Dendritic cell treated with granulocyte-macrophage colony-stimulating factor and Interleukin-4, amounts not matched to agents 40 ng/mL and 50 ng/mL, for 4 days (primary cell): ENCODE measurements at regions not wholly inside any gene's neighbourhood (a gene's known extent, or its start where the extent isn't known, plus 50 kb on each side); places are given as distances from the start of the nearest gene placed in this dataset.

ENCODE experiments used
- H3K27ac Mint-ChIP-seq: one replicate; pipeline ENCODE4 v1.8.0; 2022; ENCODE audit warnings: mild to moderate bottlenecking, mixed read lengths
- H3K27me3 Mint-ChIP-seq: one replicate; pipeline ENCODE4 v1.8.0; 2022; ENCODE audit warnings: mild to moderate bottlenecking, mixed read lengths
- H3K36me3 Mint-ChIP-seq: one replicate; pipeline ENCODE4 v1.8.0; 2022; ENCODE audit warnings: low read depth, mixed read lengths
- H3K4me1 Mint-ChIP-seq: one replicate; pipeline ENCODE4 v1.8.0; 2022; ENCODE audit warnings: low read depth, mixed read lengths
- H3K4me3 Mint-ChIP-seq: one replicate; pipeline ENCODE4 v1.8.0; 2022; ENCODE audit warnings: mild to moderate bottlenecking, moderate library complexity, mixed read lengths
- H3K9me3 Mint-ChIP-seq: one replicate; pipeline ENCODE4 v1.8.0; 2022; ENCODE audit warnings: mixed read lengths
- intact Hi-C: fragments of 100-400 bp; cut with micrococcal nuclease; formaldehyde crosslinking; loops from one replicate; pipeline ENCODE4 v1.15.0; 2022

- Mint-ChIP-seq H3K4me3 (no peak overlapping the region), H3K9me3 (peaks cover 4% of the 10 kb centered on the region), H3K27me3 (no peaks in the 10 kb centered on the region), H3K4me1 (peaks cover 52% of the 10 kb centered on the region), H3K36me3 (no peaks in the 10 kb centered on the region), H3K27ac (no peak overlapping the region)
- intact Hi-C loops, result loop anchor here (10.0 kb wide), 1 partner anchor 242 kb away; no protein-coding TSS in a partner anchor
These were observed 346.8 kb upstream of the KLF3 start for GRCh38 chr4:38317041-38317674.

- Mint-ChIP-seq H3K36me3 (no peaks in the 10 kb centered on the region), H3K9me3 (no peaks in the 10 kb centered on the region), H3K27ac (peak overlapping the region; percentile 88), H3K4me3 (peak overlapping the region; percentile 55), H3K27me3 (no peaks in the 10 kb centered on the region), H3K4me1 (peaks cover 63% of the 10 kb centered on the region)
- intact Hi-C loops, result loop anchor here (2.0 to 10.0 kb wide), 2 partner anchors 140 to 244 kb away; no protein-coding TSS in a partner anchor
These were observed 345.1 kb upstream of the KLF3 start for GRCh38 chr4:38318737-38319455.

GRCh38 chr4:38319456-38320342, 344.3 kb upstream of the KLF3 start:
- Mint-ChIP-seq H3K4me1 (peaks cover 59% of the 10 kb centered on the region), H3K36me3 (no peaks in the 10 kb centered on the region), H3K27me3 (no peaks in the 10 kb centered on the region), H3K9me3 (no peaks in the 10 kb centered on the region), H3K27ac (peak overlapping the region; percentile 88), H3K4me3 (peak overlapping the region; percentile 55)
- intact Hi-C loops, result loop anchor here (2.0 to 10.0 kb wide), 4 partner anchors 141 to 355 kb away; no protein-coding TSS in a partner anchor

GRCh38 chr4:38320343-38320695, 343.7 kb upstream of the KLF3 start:
- intact Hi-C loops, result loop anchor here (2.0 to 5.0 kb wide), 2 partner anchors 202 to 354 kb away; no protein-coding TSS in a partner anchor
- Mint-ChIP-seq H3K27ac (peak overlapping the region; percentile 88), H3K36me3 (no peaks in the 10 kb centered on the region), H3K9me3 (no peaks in the 10 kb centered on the region), H3K27me3 (no peaks in the 10 kb centered on the region), H3K4me1 (peaks cover 56% of the 10 kb centered on the region), H3K4me3 (no peak overlapping the region)

GRCh38 chr4:38320833-38321232, 343.2 kb upstream of the KLF3 start:
- Mint-ChIP-seq H3K27me3 (no peaks in the 10 kb centered on the region), H3K4me3 (no peak overlapping the region), H3K9me3 (no peaks in the 10 kb centered on the region), H3K36me3 (no peaks in the 10 kb centered on the region), H3K27ac (no peak overlapping the region), H3K4me1 (peaks cover 56% of the 10 kb centered on the region)
- intact Hi-C loops, result loop anchor here (2.0 to 5.0 kb wide), 2 partner anchors 201 to 354 kb away; no protein-coding TSS in a partner anchor

GRCh38 chr4:38322714-38323113, 341.3 kb upstream of the KLF3 start:
- H3K36me3 Mint-ChIP-seq, result no peaks in the 10 kb centered on the region

GRCh38 chr4:38323141-38323641, 340.8 kb upstream of the KLF3 start:
- Mint-ChIP-seq H3K36me3 (no peaks in the 10 kb centered on the region), H3K9me3 (no peaks in the 10 kb centered on the region), H3K4me3 (no peak overlapping the region), H3K27me3 (no peaks in the 10 kb centered on the region), H3K4me1 (peaks cover 52% of the 10 kb centered on the region), H3K27ac (peak overlapping the region; percentile 25)
- intact Hi-C loops, result loop anchor here (5.0 kb wide), 1 partner anchor 199 kb away; no protein-coding TSS in a partner anchor

More at GRCh38 chr4:38322714-38323113, 341.3 kb upstream of the KLF3 start:
- H3K9me3 Mint-ChIP-seq, result no peaks in the 10 kb centered on the region
- intact Hi-C loops, result loop anchor here (5.0 kb wide), 1 partner anchor 200 kb away; no protein-coding TSS in a partner anchor
- no peaks in the 10 kb centered on the region for H3K27me3 Mint-ChIP-seq
- peak overlapping the region; percentile 4 for H3K27ac Mint-ChIP-seq
- peaks cover 54% of the 10 kb centered on the region for H3K4me1 Mint-ChIP-seq
- no peak overlapping the region for H3K4me3 Mint-ChIP-seq

GRCh38 chr4:38324861-38325628, 339.0 kb upstream of the KLF3 start:
- H3K36me3 Mint-ChIP-seq, result no peaks in the 10 kb centered on the region
- no peak overlapping the region for H3K4me3 Mint-ChIP-seq
- H3K9me3 Mint-ChIP-seq, result no peaks in the 10 kb centered on the region
- H3K27me3 Mint-ChIP-seq, result no peaks in the 10 kb centered on the region
- intact Hi-C loops, result loop anchor here (5.0 kb wide), 1 partner anchor 197 kb away; no protein-coding TSS in a partner anchor
- no peak overlapping the region for H3K27ac Mint-ChIP-seq
- peaks cover 50% of the 10 kb centered on the region for H3K4me1 Mint-ChIP-seq

GRCh38 chr4:38325629-38325913, 338.4 kb upstream of the KLF3 start:
- Mint-ChIP-seq H3K36me3 (no peaks in the 10 kb centered on the region), H3K27me3 (no peaks in the 10 kb centered on the region), H3K4me1 (peaks cover 49% of the 10 kb centered on the region), H3K27ac (no peak overlapping the region), H3K4me3 (no peak overlapping the region), H3K9me3 (no peaks in the 10 kb centered on the region)
- intact Hi-C loops, result no loop called here

GRCh38 chr4:38326499-38326898, 337.5 kb upstream of the KLF3 start:
- Mint-ChIP-seq H3K4me3 (no peak overlapping the region), H3K27ac (peak overlapping the region; percentile 11), H3K4me1 (peaks cover 56% of the 10 kb centered on the region), H3K27me3 (no peaks in the 10 kb centered on the region), H3K9me3 (no peaks in the 10 kb centered on the region), H3K36me3 (no peaks in the 10 kb centered on the region)
- intact Hi-C loops, result no loop called here

- no peaks in the 10 kb centered on the region for H3K36me3 Mint-ChIP-seq
- H3K4me3 Mint-ChIP-seq, result no peak overlapping the region
- H3K4me1 Mint-ChIP-seq, result peaks cover 52% of the 10 kb centered on the region
- no peaks in the 10 kb centered on the region for H3K27me3 Mint-ChIP-seq
- no peak overlapping the region for H3K27ac Mint-ChIP-seq
- intact Hi-C loops, result no loop called here
- H3K9me3 Mint-ChIP-seq, result no peaks in the 10 kb centered on the region
These were observed 336.8 kb upstream of the KLF3 start for GRCh38 chr4:38327174-38327573.

GRCh38 chr4:38328989-38329729, 334.8 kb upstream of the KLF3 start:
- intact Hi-C loops, result no loop called here
- H3K9me3 Mint-ChIP-seq, result no peaks in the 10 kb centered on the region
- H3K27ac Mint-ChIP-seq, result no peak overlapping the region
- H3K36me3 Mint-ChIP-seq, result no peaks in the 10 kb centered on the region
- no peaks in the 10 kb centered on the region for H3K27me3 Mint-ChIP-seq
- H3K4me1 Mint-ChIP-seq, result peaks cover 43% of the 10 kb centered on the region
- H3K4me3 Mint-ChIP-seq, result no peak overlapping the region
